Lung (tissue), 11 donors: ENCODE measurements at regions not wholly inside any gene's neighbourhood (a gene's known extent, or its start where the extent isn't known, plus 50 kb on each side); places are given as distances from the start of the nearest gene placed in this dataset.

ENCODE experiments used
- ATAC-seq: fragments of 200-7000 bp; cut with Tn5 transposase; one replicate; pipeline ENCODE4 v1.9.1; 2020; ENCODE audit warnings: moderate number of reproducible peaks; ENCODE audit not compliant: insufficient read depth, low FRiP score
- DNase-seq, 3 donors: peaks; one replicate each; pipeline ENCODE4 v3.0.0-alpha.2; 2013 to 2017
- H3K27ac ChIP-seq, 2 donors: one replicate each; pipeline ENCODE4 v1.5.1; 2013; ENCODE audit warnings: mild to moderate bottlenecking in 2 of 2, moderate library complexity in 2 of 2, control low read depth in 1 of 2, inconsistent platforms in 1 of 2, low read depth in 1 of 2, low read length in 1 of 2
- H3K27me3 ChIP-seq, 3 donors: one replicate each; pipeline ENCODE4 v1.5.1; 2013; ENCODE audit warnings: low read length in 2 of 3; ENCODE audit not compliant: control insufficient read depth in 3 of 3, insufficient read depth in 3 of 3
- H3K36me3 ChIP-seq, 4 donors: one replicate each; pipeline ENCODE4 v1.5.1; 2013; ENCODE audit warnings: low read length in 4 of 4, mild to moderate bottlenecking in 1 of 4, moderate library complexity in 1 of 4; ENCODE audit not compliant: control insufficient read depth in 4 of 4, insufficient read depth in 4 of 4
- H3K4me1 ChIP-seq, 5 donors: one replicate each; pipeline ENCODE4 v1.5.1; 2013; ENCODE audit warnings: low read length in 5 of 5, mild to moderate bottlenecking in 2 of 5, moderate library complexity in 1 of 5; ENCODE audit not compliant: control insufficient read depth in 5 of 5, insufficient read depth in 5 of 5
- H3K4me3 ChIP-seq: one replicate; pipeline ENCODE4 v1.5.1; 2013; ENCODE audit warnings: mild to moderate bottlenecking, control low read depth, moderate library complexity
- H3K9ac ChIP-seq, 2 donors: one replicate each; pipeline ENCODE4 v1.5.1; 2013; ENCODE audit warnings: low read length in 2 of 2, control low read depth in 1 of 2; ENCODE audit not compliant: insufficient read depth in 1 of 2
- H3K9me3 ChIP-seq, 4 donors: one replicate each; pipeline ENCODE4 v1.5.1; 2013; ENCODE audit warnings: low read length in 3 of 4, mild to moderate bottlenecking in 1 of 4, moderate library complexity in 1 of 4; ENCODE audit not compliant: control insufficient read depth in 4 of 4, insufficient read depth in 3 of 4
- WGBS, 2 donors: extraction: QIAGEN DNeasy Blood & Tissue Kit; methylation state at CpG; one replicate each; pipeline ENCODE4 v1.1.7; 2013; 5-methylcytosine and 5-hydroxymethylcytosine counted together
- TF ChIP-seq, protein P1 (sequence below): IDR thresholded peaks from 2 replicates; pipeline ENCODE4 v1.5.1; 2012; ENCODE audit warnings: mild to moderate bottlenecking; ENCODE audit errors: control extremely low read depth, extremely low read depth
- donor health status: control.
- donor health status: control.
- donor health status: Bipolar disorder and iron deficiency.
- donor health status: healthy.
- donor health status: DM: yes; HTN: yes; CAD: no.

DNA sequence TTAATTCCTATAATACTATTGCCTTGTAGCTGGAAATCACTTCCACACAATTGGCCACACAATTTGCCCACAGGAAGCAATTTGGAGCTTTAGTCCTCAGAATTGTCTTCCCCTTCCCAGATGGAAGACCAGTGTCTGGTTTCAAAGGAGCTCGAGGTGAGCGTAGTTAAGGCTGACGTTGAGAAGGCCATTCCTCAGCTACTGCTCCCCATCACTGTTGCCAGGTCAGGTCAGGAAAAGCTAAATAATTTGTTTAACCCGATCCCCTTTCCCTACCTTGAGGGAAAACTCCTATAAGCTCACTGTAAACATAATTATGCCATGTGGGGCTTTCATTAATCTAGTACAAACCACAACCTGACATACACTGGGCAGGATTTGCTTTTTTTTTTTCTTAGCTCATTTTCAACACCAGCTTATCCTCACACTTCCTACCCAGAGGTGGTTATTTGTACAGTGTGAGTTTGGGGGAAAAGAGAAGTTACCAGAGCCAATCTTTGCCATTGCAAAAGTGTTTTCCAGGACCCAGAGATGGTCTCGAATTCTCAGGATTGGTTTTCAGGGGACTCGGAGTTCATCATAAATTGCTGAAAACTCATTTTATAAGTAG, 242.7 kb downstream of the CLIC5 start:
- H3K36me3 ChIP-seq = no peaks in the 10 kb centered on the region
- H3K4me1 ChIP-seq = no peaks in the 10 kb centered on the region
- no peaks in the 10 kb centered on the region for H3K27me3 ChIP-seq
- no peak for DNase-seq
- no peak overlapping the region for H3K4me3 ChIP-seq
- ATAC-seq = no peak
- H3K9ac ChIP-seq = no peak overlapping the region
- TF ChIP-seq, protein P1, sequence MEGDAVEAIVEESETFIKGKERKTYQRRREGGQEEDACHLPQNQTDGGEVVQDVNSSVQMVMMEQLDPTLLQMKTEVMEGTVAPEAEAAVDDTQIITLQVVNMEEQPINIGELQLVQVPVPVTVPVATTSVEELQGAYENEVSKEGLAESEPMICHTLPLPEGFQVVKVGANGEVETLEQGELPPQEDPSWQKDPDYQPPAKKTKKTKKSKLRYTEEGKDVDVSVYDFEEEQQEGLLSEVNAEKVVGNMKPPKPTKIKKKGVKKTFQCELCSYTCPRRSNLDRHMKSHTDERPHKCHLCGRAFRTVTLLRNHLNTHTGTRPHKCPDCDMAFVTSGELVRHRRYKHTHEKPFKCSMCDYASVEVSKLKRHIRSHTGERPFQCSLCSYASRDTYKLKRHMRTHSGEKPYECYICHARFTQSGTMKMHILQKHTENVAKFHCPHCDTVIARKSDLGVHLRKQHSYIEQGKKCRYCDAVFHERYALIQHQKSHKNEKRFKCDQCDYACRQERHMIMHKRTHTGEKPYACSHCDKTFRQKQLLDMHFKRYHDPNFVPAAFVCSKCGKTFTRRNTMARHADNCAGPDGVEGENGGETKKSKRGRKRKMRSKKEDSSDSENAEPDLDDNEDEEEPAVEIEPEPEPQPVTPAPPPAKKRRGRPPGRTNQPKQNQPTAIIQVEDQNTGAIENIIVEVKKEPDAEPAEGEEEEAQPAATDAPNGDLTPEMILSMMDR = no peak
- 35 to 58% methylated on average over 6 of the region's 6 CpGs for WGBS, 2 donors
- H3K27ac ChIP-seq = no peak overlapping the region
- H3K9me3 ChIP-seq = no peaks in the 10 kb centered on the region

DNA sequence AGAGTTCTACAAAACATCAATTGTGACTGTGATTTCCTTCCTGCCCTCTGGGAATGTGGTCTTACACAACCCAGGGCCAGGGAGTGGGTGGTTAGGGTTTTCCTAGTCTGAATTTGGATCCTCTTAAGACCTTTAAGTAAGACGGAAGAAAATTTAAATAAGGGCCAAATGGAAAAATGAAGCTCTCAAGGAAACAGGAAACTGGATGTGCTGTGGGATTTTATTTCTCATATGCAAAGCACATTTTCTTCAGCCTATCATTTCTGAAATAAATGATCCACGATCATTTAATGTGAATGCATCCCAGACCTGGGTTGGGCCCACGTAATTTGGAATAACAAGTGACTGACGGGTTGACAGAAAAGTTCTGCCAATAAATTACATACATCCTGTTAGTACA, 243.6 kb downstream of the CLIC5 start:
- TF ChIP-seq, protein P1 = no peak
- 68 to 79% methylated on average over 4 of the region's 4 CpGs for WGBS, 2 donors

DNA sequence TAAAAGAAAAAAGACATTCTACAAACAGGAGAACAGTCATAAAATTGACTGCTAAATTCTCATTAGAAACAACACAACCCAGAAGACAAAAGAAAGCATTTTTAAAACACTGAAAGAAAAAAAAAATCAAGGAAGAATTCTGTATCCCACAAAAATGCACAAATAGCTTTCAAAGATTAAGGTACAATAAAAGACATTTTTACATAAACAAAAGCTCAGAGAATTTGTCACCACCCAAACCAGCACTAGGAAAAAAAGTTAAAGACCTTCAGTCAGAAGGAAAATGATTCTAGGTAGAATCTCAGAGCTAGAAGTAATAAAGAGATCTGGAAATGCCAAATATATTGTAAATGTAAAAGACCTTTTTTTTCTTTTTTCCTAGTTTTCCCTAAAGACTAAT, 252.4 kb downstream of the CLIC5 start:
- Histone ChIP-seq H3K27me3 (no peaks in the 10 kb centered on the region), H3K36me3 (no peaks in the 10 kb centered on the region), H3K4me3 (no peak overlapping the region), H3K27ac (no peak overlapping the region), H3K9ac (no peak overlapping the region), H3K9me3 (no peaks in the 10 kb centered on the region), H3K4me1 (peaks cover 0 to 1% (median 0%) of the 10 kb centered on the region in 5 donors)
- no peak for ATAC-seq
- DNase-seq = no peak
- TF ChIP-seq, protein P1 = no peak

More for the DNA sequence above, 243.6 kb downstream of the CLIC5 start:
- H3K9me3 ChIP-seq = no peaks in the 10 kb centered on the region
- H3K27me3 ChIP-seq = no peaks in the 10 kb centered on the region
- no peak for DNase-seq
- no peak overlapping the region for H3K4me3 ChIP-seq
- no peak overlapping the region for H3K27ac ChIP-seq
- no peak overlapping the region for H3K9ac ChIP-seq
- H3K36me3 ChIP-seq = no peaks in the 10 kb centered on the region
- ATAC-seq = no peak
- H3K4me1 ChIP-seq = no peaks in the 10 kb centered on the region

DNA sequence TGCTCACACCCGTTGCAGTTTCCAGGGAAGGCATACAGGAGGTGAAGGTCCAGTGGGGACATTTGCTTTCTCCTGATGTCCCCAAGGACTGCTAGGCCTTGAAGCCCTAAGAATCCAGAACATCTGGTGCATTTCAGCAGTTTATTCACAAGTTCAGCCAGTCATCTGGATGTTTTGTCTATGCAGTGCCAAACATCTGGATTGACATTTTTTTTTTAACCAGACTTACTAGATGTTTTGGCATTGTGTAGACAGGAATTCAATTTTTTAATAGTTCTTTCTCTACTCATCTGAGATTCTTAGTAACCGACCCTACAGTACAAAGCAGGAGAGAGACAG, 256.2 kb downstream of the CLIC5 start:
- no peaks in the 10 kb centered on the region for H3K9me3 ChIP-seq
- ATAC-seq = no peak
- TF ChIP-seq, protein P1 = no peak
- DNase-seq = no peak
- no peaks in the 10 kb centered on the region for H3K36me3 ChIP-seq
- no peaks in the 10 kb centered on the region for H3K27me3 ChIP-seq
- no peak overlapping the region for H3K9ac ChIP-seq
- no peak overlapping the region for H3K27ac ChIP-seq
- 59 to 92% methylated on average over 2 of the region's 2 CpGs for WGBS, 2 donors
- H3K4me1 ChIP-seq = peaks cover 0 to 8% (median 1%) of the 10 kb centered on the region in 5 donors
- H3K4me3 ChIP-seq = no peak overlapping the region
